HG03469 (cell line): ENCODE measurements at regions not wholly inside any gene's neighbourhood (a gene's known extent, or its start where the extent isn't known, plus 50 kb on each side); places are given as distances from the start of the nearest gene placed in this dataset.

Experiments used
- ATAC-seq: cut with Tn5 transposase; IDR thresholded peaks from one replicate; pipeline ENCODE4 v1.9.1; 2021; ENCODE audit warnings: mild to moderate bottlenecking, moderate library complexity, moderate number of reproducible peaks; ENCODE audit not compliant: unreplicated experiment

DNA sequence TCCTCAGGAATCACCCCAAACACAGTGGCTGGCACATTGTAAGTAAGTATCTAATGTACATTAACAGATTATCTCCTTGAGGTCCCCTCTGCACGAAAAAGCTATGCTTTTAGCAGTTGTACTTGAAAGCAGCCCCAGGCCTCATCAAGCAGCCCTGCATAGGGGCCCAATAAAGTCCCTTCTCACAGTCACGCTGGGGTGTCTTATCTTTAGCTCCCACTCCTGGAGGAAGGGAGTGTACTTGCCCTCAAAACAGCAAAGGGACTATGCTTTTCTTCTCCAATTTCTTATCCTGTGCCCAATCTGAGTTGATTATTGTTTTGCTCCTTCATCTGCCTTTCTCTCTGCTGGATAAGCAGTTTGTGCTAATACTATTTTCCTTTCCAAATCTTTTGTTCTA, 168.8 kb upstream of the PLXNA2 start:
- ATAC-seq = no peak

DNA sequence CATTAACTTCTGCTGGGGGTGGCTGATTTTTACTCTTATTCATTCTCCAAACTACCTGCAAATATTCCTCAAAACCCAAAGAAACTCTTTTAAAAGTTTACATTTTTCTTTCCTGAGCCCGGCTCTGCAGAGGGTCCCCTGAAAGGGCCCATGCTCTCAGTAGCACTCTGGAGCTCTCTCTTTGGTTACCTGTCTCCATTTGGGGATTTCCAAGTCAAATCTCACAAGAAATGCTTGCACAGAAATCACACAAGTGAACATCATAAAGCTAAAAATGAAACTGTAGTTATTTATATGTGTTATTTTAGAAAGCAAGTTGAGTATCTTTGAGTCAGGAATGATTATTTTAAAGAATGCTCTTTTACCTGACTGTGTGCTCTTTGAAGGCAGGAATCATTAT, 174.5 kb upstream of the PLXNA2 start:
- no peak for ATAC-seq

DNA sequence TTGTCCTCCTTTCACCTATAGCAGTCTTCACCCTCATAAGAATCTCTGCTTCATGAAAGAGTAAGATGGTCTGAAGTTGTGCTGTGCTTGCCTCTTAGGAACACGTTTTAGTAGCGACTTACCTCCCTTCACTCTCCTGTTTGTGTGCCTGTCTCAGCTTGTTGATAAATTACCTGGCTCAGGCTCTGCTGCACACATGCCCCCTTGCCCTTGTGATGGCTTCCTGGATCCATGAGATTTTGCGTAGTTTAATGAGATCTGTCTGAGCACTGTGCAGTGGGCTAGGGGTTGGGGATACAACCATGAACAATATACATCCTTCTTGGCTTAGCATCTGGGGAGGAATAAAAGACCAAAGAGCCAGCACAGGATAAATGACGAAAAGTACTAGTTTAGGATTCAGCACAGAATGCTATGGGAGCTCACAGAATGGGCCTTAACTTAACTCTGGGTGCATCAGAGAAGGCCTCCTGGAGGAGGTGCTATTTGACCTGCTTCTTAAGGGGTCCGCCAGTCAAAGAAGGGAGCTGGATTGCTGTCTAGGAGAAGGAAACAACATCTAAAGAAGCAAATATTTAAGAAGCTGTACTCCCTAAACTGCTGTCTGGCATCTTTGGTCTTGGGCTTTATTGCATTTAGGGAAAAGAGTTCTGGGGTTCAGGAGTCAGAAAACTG, 175.7 kb upstream of the PLXNA2 start:
- ATAC-seq = no peak

DNA sequence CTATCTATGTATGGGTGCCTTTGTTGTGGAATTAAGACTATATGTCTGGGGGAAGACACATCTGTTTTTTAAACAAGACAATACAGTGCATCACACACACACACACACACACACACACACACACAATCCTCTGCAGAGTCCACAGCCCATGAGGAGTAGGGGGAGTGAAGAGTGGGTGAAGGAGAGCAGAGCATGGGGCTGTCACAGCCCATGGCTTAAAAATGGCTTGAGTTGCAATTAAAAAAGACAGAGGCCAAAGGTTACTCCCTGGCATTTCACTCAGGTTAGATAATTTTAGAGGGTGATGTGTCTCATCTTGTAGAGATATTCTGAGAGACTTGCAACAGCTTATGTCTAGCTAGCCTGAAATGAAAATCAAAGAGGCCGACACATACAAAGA, 176.5 kb upstream of the PLXNA2 start:
- no peak for ATAC-seq

DNA sequence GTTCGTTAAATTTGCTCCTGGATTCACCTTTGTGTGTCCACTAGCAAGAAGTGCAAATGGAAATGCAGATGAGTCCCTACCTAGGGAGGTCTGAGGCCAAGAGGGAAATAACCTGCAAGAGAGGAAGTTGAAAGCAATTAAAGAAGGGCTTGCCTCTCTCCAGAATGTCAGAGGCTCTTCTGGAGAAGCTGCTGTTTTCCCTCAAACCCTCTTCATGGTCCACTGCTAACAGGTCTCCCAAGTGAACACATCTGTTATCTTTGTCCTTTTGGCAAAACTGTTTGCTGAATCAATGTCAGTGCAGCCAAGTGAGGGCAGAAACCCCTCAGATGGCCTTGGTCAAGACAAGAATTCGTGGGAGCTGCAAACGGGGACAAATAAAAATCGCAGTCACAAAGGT, 177.3 kb upstream of the PLXNA2 start:
- no peak for ATAC-seq

DNA sequence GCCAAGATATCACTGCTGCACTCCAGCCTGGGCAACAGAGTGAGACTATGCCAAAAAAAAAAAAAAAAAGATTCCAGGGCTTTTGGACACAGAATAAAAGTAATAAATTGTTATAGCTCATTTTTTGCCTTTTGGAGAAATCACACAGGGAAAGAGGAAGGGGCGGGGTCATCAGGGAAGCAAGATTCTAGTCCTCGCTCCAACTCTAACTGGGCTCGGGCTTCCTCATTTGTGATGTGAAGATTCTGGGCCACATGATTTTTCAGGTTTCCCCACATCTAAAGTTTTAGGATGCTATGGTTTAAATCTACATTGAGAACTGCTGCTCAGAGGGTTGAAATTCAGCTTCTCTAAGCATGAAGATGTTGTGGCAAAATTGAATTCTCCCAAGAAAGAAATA, 179.3 kb upstream of the PLXNA2 start:
- ATAC-seq = no peak

DNA sequence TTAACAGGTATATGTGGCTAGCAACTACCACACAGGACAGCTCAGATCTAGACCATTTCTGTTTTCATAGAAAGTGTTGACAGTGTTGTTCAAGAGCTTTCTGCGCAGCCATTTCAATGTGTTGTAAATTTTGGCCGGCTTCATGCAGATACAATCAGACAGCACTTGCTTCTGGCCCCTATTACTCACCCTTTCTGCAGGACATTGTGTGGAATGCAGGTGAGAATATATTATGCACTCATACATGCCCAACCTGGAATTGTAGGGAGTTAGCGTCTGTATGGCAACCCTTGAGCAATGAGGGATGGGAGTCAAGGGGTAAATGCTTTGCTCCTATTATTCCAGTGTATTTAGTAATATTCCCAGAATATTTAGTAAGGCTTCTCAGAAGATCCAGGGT, 180.9 kb upstream of the PLXNA2 start:
- ATAC-seq = no peak

DNA sequence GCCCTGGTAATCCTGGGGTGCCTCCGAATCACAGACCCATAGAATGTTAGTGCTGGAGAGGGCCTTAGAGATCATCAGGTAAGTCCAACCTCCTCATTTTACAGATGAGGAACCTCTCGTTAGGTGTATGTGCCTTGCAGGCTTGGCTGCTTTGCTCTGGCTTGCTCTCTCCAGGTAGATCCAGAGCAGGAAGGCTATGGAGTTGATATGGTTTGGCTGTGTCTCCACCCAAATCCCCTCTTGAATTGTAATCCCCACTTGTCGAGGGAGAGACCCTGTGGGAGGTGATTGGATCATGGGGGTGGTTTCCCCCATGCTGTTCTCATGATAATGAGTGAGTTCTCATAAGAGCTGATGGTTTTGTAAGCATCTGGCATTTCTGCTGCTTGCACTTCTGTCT, 186.0 kb upstream of the PLXNA2 start:
- ATAC-seq = no peak

DNA sequence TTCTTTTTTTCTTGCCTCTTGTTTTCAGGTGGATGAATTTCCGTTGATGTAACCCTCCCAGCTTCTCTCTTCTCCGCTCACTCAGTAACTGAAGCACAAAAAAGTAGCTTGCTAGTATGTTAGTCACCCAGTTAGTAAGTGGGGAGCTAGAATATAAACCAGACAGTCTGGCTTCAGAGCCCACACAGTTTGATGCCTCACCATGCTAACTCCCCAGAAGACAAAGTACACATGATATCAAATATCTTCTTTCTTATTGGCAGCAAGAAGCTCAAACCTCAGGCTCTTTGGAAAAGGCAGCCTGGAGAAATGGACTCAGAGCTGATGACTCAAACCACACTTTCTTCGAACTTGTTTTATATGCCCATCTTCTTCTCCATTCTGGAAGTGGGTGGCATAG, 187.5 kb upstream of the PLXNA2 start:
- ATAC-seq = no peak

DNA sequence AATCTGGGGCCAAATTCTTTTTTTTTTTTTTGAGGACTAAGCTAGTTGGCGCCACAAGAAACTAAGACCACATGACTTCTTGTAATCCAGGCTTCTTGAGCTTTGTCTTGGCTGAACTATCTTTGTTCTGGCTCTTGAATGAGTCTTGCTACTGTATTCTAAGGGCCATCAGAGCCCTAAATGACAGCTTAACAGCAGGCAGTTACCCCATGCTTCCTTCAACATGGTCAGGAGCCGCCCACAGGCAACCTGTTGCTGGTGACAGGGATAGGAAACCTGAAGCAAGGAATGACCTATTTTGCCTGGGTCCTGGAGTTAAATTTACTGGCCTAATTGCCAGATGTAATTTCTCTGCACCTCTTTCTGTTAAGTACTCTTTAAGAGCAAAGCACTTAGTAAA, 188.2 kb upstream of the PLXNA2 start:
- no peak for ATAC-seq

DNA sequence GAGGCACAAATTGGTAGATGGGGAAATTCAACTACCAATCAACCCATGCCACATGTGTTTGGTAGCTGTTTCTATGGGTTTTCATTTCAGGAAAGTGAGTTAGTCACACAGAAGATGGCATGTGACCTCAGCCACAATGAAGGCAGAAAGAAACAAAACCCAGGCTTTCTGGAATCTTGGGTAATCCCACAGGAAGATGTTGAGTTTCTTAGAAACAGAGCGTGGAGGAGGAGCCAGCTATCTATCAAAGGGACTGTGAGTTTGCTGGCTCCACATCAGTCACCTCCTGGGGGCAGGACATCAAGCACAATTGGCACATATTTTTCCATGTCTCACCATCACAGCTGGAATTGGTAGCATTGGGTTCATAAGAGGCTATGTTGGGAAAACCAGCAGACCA, 188.9 kb upstream of the PLXNA2 start:
- no peak for ATAC-seq

DNA sequence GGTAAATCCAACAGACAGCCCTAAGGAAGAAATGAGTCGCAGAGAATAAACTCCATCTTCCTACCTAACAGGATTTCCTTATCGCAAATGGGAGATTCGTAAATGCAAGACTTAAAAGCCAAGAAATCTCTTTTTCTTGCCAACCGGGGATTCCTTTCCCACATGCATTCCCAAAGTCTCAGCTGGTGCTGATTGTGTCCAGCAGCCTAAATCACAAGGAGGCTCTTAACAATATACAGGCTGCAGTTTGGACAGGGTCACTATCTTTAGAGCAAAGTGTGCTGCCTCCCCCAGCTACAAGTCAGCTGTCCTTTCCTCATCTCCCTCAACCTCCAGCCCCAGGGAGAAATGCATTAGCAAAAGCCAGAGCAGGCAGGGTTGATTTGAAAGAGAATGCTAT, 189.8 kb upstream of the PLXNA2 start:
- ATAC-seq = no peak

DNA sequence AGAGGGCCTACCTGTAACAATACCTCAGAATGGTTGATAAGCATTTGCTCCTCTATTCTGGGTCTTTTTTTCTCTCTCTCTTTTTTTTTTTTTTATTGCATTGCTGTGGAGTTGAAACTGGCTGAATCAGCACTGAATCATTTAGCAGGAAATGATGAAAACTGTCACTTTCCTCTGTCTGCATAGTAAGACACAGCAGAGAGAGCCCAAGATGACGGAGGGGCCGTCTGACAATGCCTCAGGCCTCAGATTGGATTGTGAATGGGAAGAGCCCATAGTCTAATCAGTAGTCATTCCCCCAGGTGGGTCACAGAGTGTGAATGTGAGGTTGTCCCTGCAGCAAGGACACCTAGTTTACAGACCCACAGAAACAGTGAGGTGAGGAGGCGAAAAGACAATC, 193.2 kb upstream of the PLXNA2 start:
- ATAC-seq = no peak

DNA sequence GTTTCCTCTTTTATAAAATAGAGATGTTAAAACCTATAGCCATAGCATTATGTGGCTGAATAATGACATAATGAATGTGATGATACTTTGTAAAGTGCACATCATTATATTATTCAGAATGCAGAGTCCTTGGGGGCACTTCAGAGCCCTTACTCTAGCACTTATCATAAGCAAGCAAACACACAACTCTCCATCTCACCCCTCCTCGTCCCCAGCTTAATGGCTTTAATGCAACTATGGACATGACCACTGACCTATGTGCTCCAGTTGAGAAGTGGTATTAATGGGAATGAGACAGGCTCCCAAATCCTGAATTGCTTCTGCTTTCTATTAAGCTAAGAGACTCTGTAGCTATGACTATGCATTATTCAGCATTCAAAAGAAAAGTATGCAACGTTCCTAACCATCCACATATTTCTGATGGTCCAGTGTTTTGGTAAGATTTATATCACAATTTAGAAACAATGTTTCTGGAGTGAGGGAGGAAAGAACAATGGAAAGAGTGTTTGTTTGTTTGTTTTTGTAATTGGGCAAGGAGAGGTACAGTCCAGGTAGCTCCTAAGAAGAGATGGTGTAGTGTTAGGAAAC, 194.0 kb upstream of the PLXNA2 start:
- ATAC-seq = no peak

DNA sequence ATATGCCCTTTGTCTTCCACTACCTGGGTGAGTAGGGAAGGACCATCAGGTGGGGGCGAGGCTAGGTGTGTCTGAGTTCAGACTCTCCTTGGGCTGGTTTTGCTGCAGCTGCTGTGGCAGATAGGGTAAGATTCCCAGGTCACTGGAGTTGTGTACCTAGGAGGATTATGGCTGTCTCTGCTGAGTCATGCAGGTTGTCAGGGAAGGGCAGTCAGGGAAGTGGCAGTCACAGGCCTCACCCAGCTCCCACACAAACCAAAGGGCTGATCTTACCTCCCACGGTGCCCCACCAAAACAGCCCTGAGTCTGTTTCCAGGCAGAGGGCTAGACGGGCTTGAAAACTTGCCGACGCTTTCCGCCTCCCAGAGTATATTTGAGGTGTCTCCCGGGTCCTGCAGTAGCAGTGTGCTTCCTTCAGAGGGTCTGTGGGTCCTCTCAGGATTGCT, 201.6 kb upstream of the PLXNA2 start:
- ATAC-seq = no peak

DNA sequence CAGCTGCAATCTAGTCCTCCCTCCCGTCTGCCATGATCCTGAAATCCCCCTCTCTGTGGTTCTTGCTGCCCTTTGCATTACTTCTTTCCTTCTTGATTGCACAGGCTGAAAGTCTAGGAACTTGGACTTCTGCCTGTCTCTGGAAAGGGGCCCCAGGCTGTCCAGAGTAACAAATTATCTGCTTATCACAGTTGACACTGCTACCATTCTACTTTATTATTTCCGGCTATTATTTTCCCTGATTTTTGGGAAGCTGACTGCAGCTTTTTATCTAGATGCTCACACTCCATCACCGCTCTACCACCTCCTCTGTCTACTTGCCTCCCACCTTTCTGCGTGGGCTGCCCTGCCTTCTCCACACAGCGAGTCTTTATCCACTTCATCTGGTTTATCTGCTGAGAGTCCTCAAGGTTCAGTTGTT, 202.1 kb upstream of the PLXNA2 start:
- ATAC-seq = no peak

DNA sequence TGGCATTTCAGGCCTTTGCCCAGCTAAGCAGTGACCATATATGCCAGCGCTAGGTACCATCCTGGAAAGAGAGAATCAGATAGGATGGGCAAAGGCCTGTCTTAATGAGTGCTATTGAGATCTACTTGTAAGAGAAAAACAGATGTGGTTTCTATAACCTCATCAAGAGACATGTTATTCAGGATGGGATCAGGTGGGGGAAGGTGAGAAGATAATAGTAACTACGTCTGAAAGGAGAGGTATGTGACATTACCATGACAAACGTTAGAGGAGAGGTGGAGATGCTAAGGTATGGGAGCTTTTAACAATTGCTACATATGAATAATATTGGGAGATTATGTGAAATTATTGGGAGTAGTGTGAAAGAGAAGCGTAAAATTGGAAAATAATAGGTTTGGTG, 204.2 kb upstream of the PLXNA2 start:
- ATAC-seq = no peak

DNA sequence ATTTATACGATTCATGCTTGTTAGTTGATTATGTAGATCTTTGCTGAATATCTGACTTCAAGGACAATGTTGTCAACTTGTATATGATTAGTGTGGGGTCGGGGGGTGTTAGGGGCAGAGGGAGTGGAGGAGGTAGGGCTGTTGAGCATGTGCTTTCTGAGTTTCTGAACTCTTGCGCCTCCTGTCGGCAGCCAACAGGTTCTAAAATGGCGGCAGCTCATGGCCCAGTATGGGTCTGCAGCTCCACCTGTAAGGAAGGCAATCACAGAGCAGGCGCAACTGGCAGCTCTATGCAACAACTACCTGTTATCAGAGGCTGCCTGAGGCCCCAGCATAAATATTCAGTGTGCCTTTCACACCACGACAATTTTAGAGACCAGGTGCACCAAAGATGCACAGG, 205.8 kb upstream of the PLXNA2 start:
- ATAC-seq = no peak

DNA sequence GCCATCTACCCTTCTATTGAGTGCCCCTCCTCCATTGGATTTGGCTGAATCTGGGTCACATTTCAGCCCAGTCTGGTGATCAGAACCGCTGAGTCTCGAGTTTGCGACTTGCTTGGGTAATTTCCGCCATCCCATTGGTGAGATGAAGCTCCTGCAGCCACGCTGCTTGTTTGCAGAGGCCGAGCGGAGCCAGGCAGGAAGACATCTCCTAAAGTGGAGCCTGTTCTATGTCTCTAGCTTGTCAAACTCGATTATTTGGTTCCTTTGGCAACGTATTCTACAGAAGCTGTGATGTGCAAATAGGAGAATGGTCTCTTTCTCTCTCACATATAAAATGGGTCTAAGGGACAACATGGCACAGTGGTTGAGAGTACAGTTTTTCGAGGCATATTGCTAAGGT, 206.8 kb upstream of the PLXNA2 start:
- ATAC-seq = no peak

DNA sequence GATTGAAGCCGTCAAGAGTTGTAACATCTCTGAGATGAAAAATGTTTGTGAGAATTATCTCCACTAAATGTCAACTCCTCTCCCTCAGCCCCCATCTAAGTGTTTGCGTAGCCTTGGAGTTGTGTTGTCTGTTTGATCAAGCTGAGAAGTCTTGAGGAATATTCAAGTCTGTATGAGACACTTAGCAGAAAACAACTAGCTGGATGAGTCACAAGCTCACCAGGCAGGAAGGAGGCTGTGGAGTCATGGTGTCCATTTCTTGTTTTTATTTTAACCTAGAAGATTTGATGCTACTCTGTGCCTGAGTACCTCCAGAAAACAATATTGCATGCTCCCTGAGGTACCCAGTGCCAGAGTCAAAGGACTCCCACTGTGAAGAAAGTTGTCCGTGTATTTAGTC, 211.6 kb upstream of the PLXNA2 start:
- no peak for ATAC-seq

DNA sequence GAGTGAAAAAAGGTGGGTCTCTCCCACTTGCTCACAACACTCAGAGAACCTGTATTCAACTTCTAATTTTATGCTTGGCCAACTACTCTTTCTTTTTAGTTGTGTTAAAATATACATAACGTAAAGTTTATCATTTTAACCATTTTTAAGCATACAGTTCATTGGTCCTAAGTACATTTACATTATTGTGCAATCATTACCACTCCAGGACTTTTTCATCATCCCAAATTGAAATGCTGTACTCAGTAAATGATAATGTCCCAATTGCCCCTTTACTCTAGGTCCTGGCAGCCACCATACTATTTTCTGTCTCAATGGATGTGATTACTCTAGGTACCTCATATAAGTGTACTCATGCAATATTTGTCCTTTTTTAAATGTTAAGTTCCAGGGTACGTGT, 212.3 kb upstream of the PLXNA2 start:
- no peak for ATAC-seq

DNA sequence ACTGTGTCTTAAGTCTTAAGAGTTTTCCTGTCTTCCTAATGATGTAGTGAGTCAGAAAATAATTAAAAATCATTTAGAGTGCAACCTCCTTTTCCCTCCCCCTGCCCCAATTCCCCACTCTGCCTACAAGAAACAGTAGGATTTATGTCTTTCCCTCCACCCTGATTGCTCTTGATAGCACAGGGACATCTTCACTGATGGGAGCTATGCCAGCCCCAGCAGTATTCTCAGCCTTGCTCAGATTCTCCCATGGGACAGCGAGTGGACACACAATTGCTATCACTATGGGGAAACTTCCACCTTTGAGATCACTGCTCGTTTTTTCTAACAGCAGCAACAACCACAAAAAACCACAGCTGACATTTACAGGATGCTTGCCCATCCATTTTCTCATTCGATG, 216.6 kb upstream of the PLXNA2 start:
- no peak for ATAC-seq

DNA sequence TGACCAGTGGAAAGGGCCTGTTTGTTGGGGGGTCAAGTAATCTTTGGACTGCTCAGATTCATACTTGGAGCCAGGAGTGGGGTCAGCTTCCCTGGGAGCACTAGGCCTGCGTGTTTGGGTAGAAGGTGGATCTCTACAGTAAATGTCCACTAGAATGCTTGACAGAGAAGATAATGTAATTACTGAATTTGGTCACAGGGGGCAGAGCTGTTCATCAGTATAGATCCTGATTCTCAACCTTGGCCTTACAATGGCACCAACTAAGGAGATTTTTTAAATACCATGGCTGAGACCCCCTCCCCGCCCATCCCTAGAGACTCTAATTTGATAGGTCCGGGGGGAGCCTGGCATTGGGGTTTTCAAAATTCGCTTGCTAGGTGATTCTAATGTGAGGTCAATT, 217.5 kb upstream of the PLXNA2 start:
- ATAC-seq = no peak
